GM12878 (cell line): ENCODE measurements at regions not wholly inside any gene's neighbourhood (a gene's known extent, or its start where the extent isn't known, plus 50 kb on each side); places are given as distances from the start of the nearest gene placed in this dataset.

ENCODE experiments used
- ATAC-seq: fragments of 200-7000 bp; cut with Tn5 transposase; 3 replicates; pipeline ENCODE4 v1.9.1; 2020; ENCODE audit warnings: mild to moderate bottlenecking, moderate library complexity
- BruUV-seq: library from RNA; stranded (reverse); fragments of 400-500 nt; replicated peaks from 2 replicates; lab custom pipeline; 2021; lab: Mats Ljungman, UMichigan
- CTCF ChIA-PET: fragments of 300-600 bp; sonication (Branson Sonifier 250); formaldehyde crosslinking; extraction: SDS; loops from one replicate; lab custom pipeline; 2021; ENCODE audit warnings: inconsistent platforms; lab: Yijun Ruan, JAX
- POLR2A ChIA-PET: fragments of 350-600 bp; formaldehyde crosslinking; extraction: SDS; loops from one replicate; lab custom pipeline; 2021; ENCODE audit warnings: inconsistent platforms; lab: Charles Lee
- RAD21 ChIA-PET: fragments of 300-600 bp; sonication (Branson Sonifier 250); formaldehyde crosslinking; loops from one replicate; lab custom pipeline; 2023; ENCODE audit warnings: antibody characterized with exemption; ENCODE audit not compliant: unreplicated experiment; lab: Charles Lee
- SMC1A ChIA-PET: fragments of 300-600 bp; sonication (Branson Sonifier 250); formaldehyde crosslinking; loops from one replicate; lab custom pipeline; 2023; ENCODE audit not compliant: unreplicated experiment, uncharacterized antibody; lab: Charles Lee
- DNase-seq: peaks from one replicate; pipeline ENCODE4 v3.0.0-alpha.2; 2011; ENCODE audit warnings: low read depth, low spot score
- FAIRE-seq: peaks from 3 replicates; lab custom pipeline; 2011; peaks lifted over from hg19 to GRCh38; lab: Jason Lieb, UNC
- H2AFZ ChIP-seq: 2 replicates; pipeline ENCODE4 v1.6.0; 2011; ENCODE audit warnings: low read depth, low read length, control low read depth; ENCODE audit not compliant: control insufficient read depth
- H3K27ac ChIP-seq: 2 replicates; pipeline ENCODE4 v1.5.1; 2011; ENCODE audit warnings: control low read depth; ENCODE audit not compliant: control insufficient read depth, insufficient read depth
- H3K27me3 ChIP-seq, 2 experiments: replicated peaks in 1 of 2; 2 replicates each; pipeline versions ENCODE4 v1.6.0 to v1.6.1; 2011; ENCODE audit warnings: low read length in 1 of 2; ENCODE audit not compliant: control insufficient read depth in 2 of 2, insufficient read depth in 2 of 2
- H3K36me3 ChIP-seq, 2 experiments: 2 replicates each; pipeline ENCODE4 v1.5.1; 2011; ENCODE audit warnings: low read length in 1 of 2; ENCODE audit not compliant: control insufficient read depth in 2 of 2, insufficient read depth in 2 of 2
- H3K4me1 ChIP-seq: 2 replicates; pipeline ENCODE4 v1.6.1; 2011; ENCODE audit warnings: mild to moderate bottlenecking, low read length, moderate library complexity, mixed read lengths; ENCODE audit not compliant: control insufficient read depth, insufficient read depth
- H3K4me2 ChIP-seq: 2 replicates; pipeline ENCODE4 v1.6.0; 2011; ENCODE audit warnings: control low read depth; ENCODE audit not compliant: control insufficient read depth, insufficient read depth
- H3K4me3 ChIP-seq: fragments of 200-600 bp; sonication (generic); 2 replicates; pipeline ENCODE4 v1.5.1; 2016
- H3K79me2 ChIP-seq: 2 replicates; pipeline ENCODE4 v1.6.0; 2011; ENCODE audit warnings: low read length; ENCODE audit not compliant: control insufficient read depth, insufficient read depth
- H3K9ac ChIP-seq: 2 replicates; pipeline ENCODE4 v1.8.0; 2011; ENCODE audit warnings: low read length, control low read depth, mixed read lengths; ENCODE audit not compliant: control insufficient read depth, insufficient read depth
- H3K9me3 ChIP-seq: replicated peaks from 3 replicates; pipeline ENCODE4 v1.5.1; 2011; ENCODE audit warnings: mild to moderate bottlenecking, low read length; ENCODE audit not compliant: control insufficient read depth, insufficient read depth
- H4K20me1 ChIP-seq: 2 replicates; pipeline ENCODE4 v1.6.0; 2011; ENCODE audit not compliant: control insufficient read depth, insufficient read depth
- BACH1 ChIP-seq: fragments of 450-650 bp; IDR thresholded peaks from 2 replicates; pipeline ENCODE4 v1.6.1; 2017; ENCODE audit warnings: mild to moderate bottlenecking, borderline replicate concordance
- BCLAF1 ChIP-seq: fragments of 450-650 bp; IDR thresholded peaks from 2 replicates; pipeline ENCODE4 v1.6.1; 2017; ENCODE audit warnings: antibody characterized with exemption, mild to moderate bottlenecking, moderate library complexity
- CBX5 ChIP-seq: sonication (generic); IDR thresholded peaks from 2 replicates; pipeline ENCODE4 v1.6.1; 2016; ENCODE audit warnings: low read depth, moderate library complexity, mild to moderate bottlenecking, inconsistent platforms
- DPF2 ChIP-seq: fragments of 450-650 bp; IDR thresholded peaks from 2 replicates; pipeline ENCODE4 v1.6.1; 2017; ENCODE audit warnings: mild to moderate bottlenecking
- EP300 ChIP-seq, 2 experiments: fragments of 150-350 bp in 1 of 2; IDR thresholded peaks; 2 replicates each; pipeline ENCODE4 v1.6.1; 2011 to 2012; ENCODE audit warnings: low read depth in 2 of 2, low read length in 2 of 2, borderline replicate concordance in 1 of 2, improper control_type of control experiment in 1 of 2, inconsistent platforms in 1 of 2; ENCODE audit not compliant: control insufficient read depth in 1 of 2
- HDAC2 ChIP-seq: fragments of 200-600 bp; sonication (generic); IDR thresholded peaks from 2 replicates; pipeline ENCODE4 v1.6.1; 2017
- MEF2B ChIP-seq: fragments of 450-650 bp; IDR thresholded peaks from 2 replicates; pipeline ENCODE4 v1.6.1; 2018; ENCODE audit warnings: mild to moderate bottlenecking, moderate library complexity; ENCODE audit not compliant: partially characterized antibody, poor library complexity, severe bottlenecking
- SMAD5 ChIP-seq: IDR thresholded peaks from 2 replicates; pipeline ENCODE4 v1.6.1; 2016; ENCODE audit warnings: antibody characterized with exemption, low read depth
- SUZ12 ChIP-seq: fragments of 200-600 bp; sonication (generic); IDR thresholded peaks from one replicate; pipeline ENCODE4 v1.6.1; 2018; ENCODE audit warnings: antibody characterized with exemption, mild to moderate bottlenecking; ENCODE audit not compliant: unreplicated experiment
- TAF1 ChIP-seq: IDR thresholded peaks from 2 replicates; pipeline ENCODE4 v1.6.1; 2011; ENCODE audit warnings: mild to moderate bottlenecking, low read depth, low read length, borderline replicate concordance
- ZBTB40 ChIP-seq: fragments of 450-650 bp; IDR thresholded peaks from 2 replicates; pipeline ENCODE4 v1.6.1; 2016; ENCODE audit warnings: mild to moderate bottlenecking, moderate library complexity, borderline replicate concordance
- ZNF274 ChIP-seq: IDR thresholded peaks from one replicate; pipeline ENCODE4 v1.8.0; 2011; ENCODE audit not compliant: insufficient read length, insufficient read depth
- ZNF384 ChIP-seq: IDR thresholded peaks from 2 replicates; pipeline ENCODE4 v1.6.1; 2012; ENCODE audit warnings: low read depth, mild to moderate bottlenecking, low read length, improper control_type of control experiment, borderline replicate concordance
- in situ Hi-C: fragments of 300-500 bp; cut with MboI; formaldehyde crosslinking; loops from 9 replicates; pipeline ENCODE4 v1.14.3; 2018; ENCODE audit warnings: mixed read lengths
- intact Hi-C: fragments of 100-400 bp; cut with micrococcal nuclease; formaldehyde crosslinking; loops from one replicate; pipeline ENCODE4 v1.14.2; 2022; ENCODE audit not compliant: unreplicated experiment

- TF ChIP-seq ZBTB40 = no peak
- no peak for TF ChIP-seq SUZ12
Observed at GRCh38 chr4:34973650-34974312, 1270.5 kb downstream of the ARAP2 start (continued).

- no peak for DNase-seq
- Histone ChIP-seq H3K9ac (no peak overlapping the region), H2AFZ (no peak overlapping the region), H3K4me3 (no peak overlapping the region), H3K9me3 (no peaks in the 10 kb centered on the region), H3K79me2 (no peaks in the 10 kb centered on the region), H3K4me2 (no peak overlapping the region), H3K27me3 (no peaks in the 10 kb centered on the region), H4K20me1 (no peaks in the 10 kb centered on the region), H3K27ac (no peak overlapping the region), H3K36me3 (no peaks in the 10 kb centered on the region), H3K4me1 (no peaks in the 10 kb centered on the region)
- SMC1A ChIA-PET = no interaction called here
- TF ChIP-seq TAF1 (no peak), BCLAF1 (no peak), DPF2 (no peak), CBX5 (no peak), SMAD5 (no peak), BACH1 (no peak), MEF2B (no peak), HDAC2 (no peak), EP300 (IDR thresholded peaks at IDR 0.05; ENCODE audit: borderline replicate concordance in 1 of 2, control insufficient read depth in 1 of 2, low read depth in 2 of 2, low read length in 2 of 2) (no peak), ZNF274 (no peak), ZNF384 (no peak)
- RAD21 ChIA-PET = no interaction called here
- ATAC-seq = no peak
- POLR2A ChIA-PET = no interaction called here
- intact Hi-C loops (no loop called here), in situ Hi-C loops (no loop called here)
- BruUV-seq = no TSS peak
- CTCF ChIA-PET = no interaction called here
- FAIRE-seq = no peak
Observed at GRCh38 chr4:34974313-34974680, 1270.0 kb downstream of the ARAP2 start.
